ENCODE measurements at regions not wholly inside any gene's neighbourhood (a gene's known extent, or its start where the extent isn't known, plus 50 kb on each side); places are given as distances from the start of the nearest gene placed in this dataset.

DNA sequence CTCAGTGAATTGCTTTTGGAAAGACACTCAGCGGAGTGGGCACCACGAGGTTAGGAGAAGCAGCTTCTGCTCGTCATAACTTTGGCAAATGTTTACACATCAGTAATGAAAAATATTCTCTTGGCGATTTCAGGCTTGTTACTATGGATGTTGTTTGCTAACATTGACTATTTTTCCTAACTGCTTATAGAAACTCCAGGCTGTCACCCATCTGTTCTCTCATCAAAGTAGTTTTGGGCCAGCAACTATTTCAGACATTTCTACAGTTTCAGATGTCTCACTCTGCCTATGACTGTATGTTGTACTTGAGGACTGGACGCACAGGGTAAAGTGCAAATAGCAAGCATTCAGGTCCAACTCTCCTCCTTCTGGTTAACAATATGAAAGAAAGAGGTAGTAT, 346.7 kb downstream of the TRIML1 start:
- TF ChIP-seq, protein P1, sequence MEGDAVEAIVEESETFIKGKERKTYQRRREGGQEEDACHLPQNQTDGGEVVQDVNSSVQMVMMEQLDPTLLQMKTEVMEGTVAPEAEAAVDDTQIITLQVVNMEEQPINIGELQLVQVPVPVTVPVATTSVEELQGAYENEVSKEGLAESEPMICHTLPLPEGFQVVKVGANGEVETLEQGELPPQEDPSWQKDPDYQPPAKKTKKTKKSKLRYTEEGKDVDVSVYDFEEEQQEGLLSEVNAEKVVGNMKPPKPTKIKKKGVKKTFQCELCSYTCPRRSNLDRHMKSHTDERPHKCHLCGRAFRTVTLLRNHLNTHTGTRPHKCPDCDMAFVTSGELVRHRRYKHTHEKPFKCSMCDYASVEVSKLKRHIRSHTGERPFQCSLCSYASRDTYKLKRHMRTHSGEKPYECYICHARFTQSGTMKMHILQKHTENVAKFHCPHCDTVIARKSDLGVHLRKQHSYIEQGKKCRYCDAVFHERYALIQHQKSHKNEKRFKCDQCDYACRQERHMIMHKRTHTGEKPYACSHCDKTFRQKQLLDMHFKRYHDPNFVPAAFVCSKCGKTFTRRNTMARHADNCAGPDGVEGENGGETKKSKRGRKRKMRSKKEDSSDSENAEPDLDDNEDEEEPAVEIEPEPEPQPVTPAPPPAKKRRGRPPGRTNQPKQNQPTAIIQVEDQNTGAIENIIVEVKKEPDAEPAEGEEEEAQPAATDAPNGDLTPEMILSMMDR (IDR thresholded peaks at IDR 0.05): no peak
- Mint-ChIP-seq H3K4me3 (no peak overlapping the region), H3K27ac (no peak overlapping the region), H3K4me1 (ENCODE audit: low read depth) (no peaks in the 10 kb centered on the region), H3K9me3 (peaks cover 16% of the 10 kb centered on the region), H3K27me3 (no peaks in the 10 kb centered on the region), H3K36me3 (ENCODE audit: low read depth) (no peaks in the 10 kb centered on the region)
- intact Hi-C loops (cut with DNase I, micrococcal nuclease): no loop called here
- ATAC-seq (ENCODE audit: poor library complexity): no peak
- DNase-seq: no peak
- ChIA-PET POLR2A (no interaction called here), CTCF (no interaction called here)
- Histone ChIP-seq H3K27ac (ENCODE audit: low read depth in 1 of 2, low read length in 2 of 2) (no peak overlapping the region), H3K27me3 (ENCODE audit: control insufficient read depth in 1 of 2, insufficient read depth in 2 of 2, low read length in 2 of 2) (no peaks in the 10 kb centered on the region), H3K4me1 (ENCODE audit: insufficient read depth, low read length) (no peaks in the 10 kb centered on the region), H3K9me3 (ENCODE audit: control insufficient read depth in 1 of 2, insufficient read depth in 1 of 2, low read length in 2 of 2) (no peaks in the 10 kb centered on the region), H3K36me3 (ENCODE audit: insufficient read depth, low read length) (no peaks in the 10 kb centered on the region), H3K4me3 (ENCODE audit: low read length) (no peak overlapping the region)

DNA sequence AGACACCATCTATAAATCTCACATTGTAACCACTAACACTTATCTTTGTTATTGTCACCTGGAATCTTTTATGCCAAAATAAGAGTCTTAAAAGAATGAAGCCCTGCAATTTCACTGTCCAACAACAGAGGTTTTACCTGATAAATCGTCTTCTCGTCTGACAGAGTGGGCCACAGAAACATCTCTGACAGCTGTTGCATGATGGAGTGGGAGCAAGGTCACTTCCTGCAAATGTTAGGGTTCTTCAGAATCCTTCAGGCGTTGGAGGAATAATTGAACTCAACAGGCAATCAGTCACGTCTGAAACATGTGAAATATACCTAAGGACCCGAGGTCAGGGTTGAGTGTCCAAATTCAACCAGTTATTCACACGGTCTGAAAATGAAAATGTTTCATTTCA, 353.6 kb downstream of the TRIML1 start:
- POLR2A ChIA-PET: no interaction called here
- ATAC-seq (ENCODE audit: poor library complexity): no peak

DNA sequence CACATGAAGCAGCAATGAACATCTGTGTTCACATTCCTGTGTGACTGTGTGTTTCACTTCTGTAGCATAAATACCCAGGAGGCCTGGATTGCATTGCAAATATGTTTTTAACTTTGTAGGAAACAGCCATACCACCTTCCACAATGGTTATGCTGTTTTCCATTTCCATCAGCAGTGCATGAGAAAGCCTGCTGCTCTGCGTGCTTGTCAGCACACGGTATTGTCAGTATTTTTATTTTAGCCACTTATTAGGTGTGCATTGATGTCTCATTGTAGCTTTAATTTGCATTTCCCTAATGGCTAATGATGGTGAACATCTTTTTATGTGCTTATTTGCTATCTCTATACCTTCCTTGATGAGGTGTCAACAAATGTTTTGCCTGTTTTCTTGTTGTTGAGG, 355.9 kb downstream of the TRIML1 start:
- Histone ChIP-seq H3K9me3 (ENCODE audit: control insufficient read depth in 1 of 2, insufficient read depth in 1 of 2, low read length in 2 of 2) (peaks cover 5 to 13% of the 10 kb centered on the region in 2 experiments), H3K27me3 (ENCODE audit: control insufficient read depth in 1 of 2, insufficient read depth in 2 of 2, low read length in 2 of 2) (no peaks in the 10 kb centered on the region), H3K36me3 (ENCODE audit: insufficient read depth, low read length) (no peaks in the 10 kb centered on the region), H3K4me1 (ENCODE audit: insufficient read depth, low read length) (no peaks in the 10 kb centered on the region), H3K27ac (ENCODE audit: low read depth in 1 of 2, low read length in 2 of 2) (no peak overlapping the region), H3K4me3 (ENCODE audit: low read length) (no peak overlapping the region)
- intact Hi-C loops (cut with DNase I, micrococcal nuclease): no loop called here
- POLR2A ChIA-PET: no interaction called here
- no peaks in the 10 kb centered on the region for H3K4me1 Mint-ChIP-seq (ENCODE audit: low read depth)
- H3K27ac Mint-ChIP-seq: no peak overlapping the region
- peaks cover 12% of the 10 kb centered on the region for H3K9me3 Mint-ChIP-seq
- CTCF ChIA-PET: no interaction called here
- no peak for DNase-seq
- TF ChIP-seq, protein P1 (IDR thresholded peaks at IDR 0.05): no peak
- no peaks in the 10 kb centered on the region for H3K27me3 Mint-ChIP-seq
- no peaks in the 10 kb centered on the region for H3K36me3 Mint-ChIP-seq (ENCODE audit: low read depth)
- ATAC-seq (ENCODE audit: poor library complexity): no peak
- no peak overlapping the region for H3K4me3 Mint-ChIP-seq

More for the DNA sequence above, 353.6 kb downstream of the TRIML1 start:
- Histone ChIP-seq H3K4me3 (ENCODE audit: low read length) (no peak overlapping the region), H3K36me3 (ENCODE audit: insufficient read depth, low read length) (no peaks in the 10 kb centered on the region), H3K27ac (ENCODE audit: low read depth in 1 of 2, low read length in 2 of 2) (no peak overlapping the region), H3K9me3 (ENCODE audit: control insufficient read depth in 1 of 2, insufficient read depth in 1 of 2, low read length in 2 of 2) (peaks cover 5 to 13% of the 10 kb centered on the region in 2 experiments), H3K27me3 (ENCODE audit: control insufficient read depth in 1 of 2, insufficient read depth in 2 of 2, low read length in 2 of 2) (no peaks in the 10 kb centered on the region), H3K4me1 (ENCODE audit: insufficient read depth, low read length) (no peaks in the 10 kb centered on the region)
- TF ChIP-seq, protein P1 (IDR thresholded peaks at IDR 0.05): no peak
- Mint-ChIP-seq H3K4me1 (ENCODE audit: low read depth) (no peaks in the 10 kb centered on the region), H3K9me3 (peaks cover 10% of the 10 kb centered on the region), H3K4me3 (no peak overlapping the region), H3K36me3 (ENCODE audit: low read depth) (no peaks in the 10 kb centered on the region), H3K27ac (no peak overlapping the region), H3K27me3 (no peaks in the 10 kb centered on the region)
- CTCF ChIA-PET: no interaction called here
- intact Hi-C loops (cut with DNase I, micrococcal nuclease): no loop called here
- no peak for DNase-seq

All from CD4-positive, alpha-beta T cell (primary cell).